Spleen (tissue), 11 donors: ENCODE measurements at regions not wholly inside any gene's neighbourhood (a gene's known extent, or its start where the extent isn't known, plus 50 kb on each side); places are given as distances from the start of the nearest gene placed in this dataset.

Experiments
- DNase-seq: peaks from one replicate; pipeline ENCODE4 v3.0.0-alpha.2; 2020
- H3K27ac ChIP-seq, 8 donors: fragments of 200-600 bp; sonication (generic) in 7 of 8; 1 replicate in 4 of 8; 2 replicates in 4 of 8; pipeline versions ENCODE4 v1.5.0 to v1.8.0; 2016 to 2021; ENCODE audit warnings: inconsistent platforms in 4 of 8, mild to moderate bottlenecking in 4 of 8, moderate library complexity in 1 of 8
- H3K27me3 ChIP-seq, 7 donors: fragments of 200-600 bp; sonication (generic) in 6 of 7; replicated peaks in 1 of 7; 1 replicate in 4 of 7; 2 replicates in 3 of 7; pipeline versions ENCODE4 v1.5.0 to v1.8.0; 2016 to 2021; ENCODE audit warnings: inconsistent platforms in 3 of 7, mild to moderate bottlenecking in 1 of 7
- H3K36me3 ChIP-seq, 6 donors: fragments of 200-600 bp; sonication (generic) in 5 of 6; 1 replicate in 4 of 6; 2 replicates in 2 of 6; pipeline versions ENCODE4 v1.5.0 to v1.8.0; 2016 to 2021; ENCODE audit warnings: inconsistent platforms in 2 of 6
- H3K4me1 ChIP-seq, 6 donors: fragments of 200-600 bp; sonication (generic) in 5 of 6; 1 replicate in 3 of 6; 2 replicates in 3 of 6; pipeline versions ENCODE4 v1.5.0 to v1.8.0; 2016 to 2021; ENCODE audit warnings: inconsistent platforms in 3 of 6
- H3K4me3 ChIP-seq, 8 donors: fragments of 200-600 bp; sonication (generic) in 7 of 8; 1 replicate in 4 of 8; 2 replicates in 4 of 8; pipeline versions ENCODE4 v1.5.0 to v1.8.0; 2016 to 2021; ENCODE audit warnings: inconsistent platforms in 4 of 8, mild to moderate bottlenecking in 4 of 8, moderate library complexity in 2 of 8
- H3K9me3 ChIP-seq, 8 donors: fragments of 200-600 bp; sonication (generic) in 7 of 8; 1 replicate in 4 of 8; 2 replicates in 4 of 8; pipeline versions ENCODE4 v1.5.0 to v1.8.0; 2016 to 2021; ENCODE audit warnings: inconsistent platforms in 4 of 8
- POLR2A ChIP-seq, 3 donors: fragments of 450-650 bp; IDR thresholded peaks; one replicate each; pipeline ENCODE4 v1.5.1; 2017; ENCODE audit warnings: antibody characterized with exemption in 3 of 3, mild to moderate bottlenecking in 1 of 3
- POLR2AphosphoS5 ChIP-seq, 3 donors: sonication (generic); formaldehyde crosslinking; IDR thresholded peaks; one replicate each; pipeline ENCODE4 v1.5.1; 2017; ENCODE audit warnings: antibody characterized with exemption in 3 of 3
- WGBS, 5 donors: extraction: QIAGEN DNeasy Blood & Tissue Kit in 3 of 5; methylation state at CpG; one replicate each; pipeline versions ENCODE4 v1.1.5 to v1.1.7; 2013 to 2018; 5-methylcytosine and 5-hydroxymethylcytosine counted together
- intact Hi-C: fragments of 100-400 bp; cut with DNase I; formaldehyde crosslinking; loops from one replicate; pipeline ENCODE4 v1.15.0; 2023; ENCODE audit warnings: low total_unique reads
- TF ChIP-seq, protein P1 (sequence below), 11 experiments: fragments of 200-600 bp in 7 of 11; fragments of 450-650 bp in 4 of 11; sonication (generic) in 4 of 11; IDR thresholded peaks in 8 of 11; conservative IDR thresholded peaks in 3 of 11; 1 replicate in 7 of 11; 2 replicates in 4 of 11; pipeline versions ENCODE4 v1.4.0 to v1.8.0; 2016 to 2021; ENCODE audit warnings: antibody characterized with exemption in 11 of 11, inconsistent platforms in 4 of 11, mild to moderate bottlenecking in 1 of 11
- donor health status: healthy with polysubstance abuse.
- donor health status: DM: no; HTN: no; CAD: no; lungs with moderate emphysema.
- donor health status: DM: no; HTN: no; CAD: no.
- donor health status: Bipolar disorder and iron deficiency.
- donor health status: healthy.
- donor health status: DM: no; HTN: no; CAD: no.
- donor health status: DM: yes; HTN: yes; CAD: no.

GRCh38 chr2:176845718-176846117 is 366.9 kb upstream of the HNRNPA3 start:
- Histone ChIP-seq H3K4me3 (no peak overlapping the region), H3K36me3 (no peaks in the 10 kb centered on the region), H3K27me3 (peaks cover 0 to 4% (median 0%) of the 10 kb centered on the region in 7 donors), H3K4me1 (no peaks in the 10 kb centered on the region), H3K9me3 (no peaks in the 10 kb centered on the region), H3K27ac (peak overlapping the region in 3 of 8 donors; percentile 5 to 17 (median 16))
- no peak for DNase-seq
- WGBS, 5 donors: 62 to 84% (median 72%) methylated on average over 2 of the region's 2 CpGs
- TF ChIP-seq POLR2A (IDR thresholded peaks at IDR 0.05): no peak
- TF ChIP-seq, protein P1, sequence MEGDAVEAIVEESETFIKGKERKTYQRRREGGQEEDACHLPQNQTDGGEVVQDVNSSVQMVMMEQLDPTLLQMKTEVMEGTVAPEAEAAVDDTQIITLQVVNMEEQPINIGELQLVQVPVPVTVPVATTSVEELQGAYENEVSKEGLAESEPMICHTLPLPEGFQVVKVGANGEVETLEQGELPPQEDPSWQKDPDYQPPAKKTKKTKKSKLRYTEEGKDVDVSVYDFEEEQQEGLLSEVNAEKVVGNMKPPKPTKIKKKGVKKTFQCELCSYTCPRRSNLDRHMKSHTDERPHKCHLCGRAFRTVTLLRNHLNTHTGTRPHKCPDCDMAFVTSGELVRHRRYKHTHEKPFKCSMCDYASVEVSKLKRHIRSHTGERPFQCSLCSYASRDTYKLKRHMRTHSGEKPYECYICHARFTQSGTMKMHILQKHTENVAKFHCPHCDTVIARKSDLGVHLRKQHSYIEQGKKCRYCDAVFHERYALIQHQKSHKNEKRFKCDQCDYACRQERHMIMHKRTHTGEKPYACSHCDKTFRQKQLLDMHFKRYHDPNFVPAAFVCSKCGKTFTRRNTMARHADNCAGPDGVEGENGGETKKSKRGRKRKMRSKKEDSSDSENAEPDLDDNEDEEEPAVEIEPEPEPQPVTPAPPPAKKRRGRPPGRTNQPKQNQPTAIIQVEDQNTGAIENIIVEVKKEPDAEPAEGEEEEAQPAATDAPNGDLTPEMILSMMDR (IDR thresholded peaks at IDR 0.05 in 8 of 11, conservative IDR thresholded peaks at IDR 0.05 in 3 of 11): no peak
- no peak for TF ChIP-seq POLR2AphosphoS5 (IDR thresholded peaks at IDR 0.05)
- intact Hi-C loops: no loop called here

DNA sequence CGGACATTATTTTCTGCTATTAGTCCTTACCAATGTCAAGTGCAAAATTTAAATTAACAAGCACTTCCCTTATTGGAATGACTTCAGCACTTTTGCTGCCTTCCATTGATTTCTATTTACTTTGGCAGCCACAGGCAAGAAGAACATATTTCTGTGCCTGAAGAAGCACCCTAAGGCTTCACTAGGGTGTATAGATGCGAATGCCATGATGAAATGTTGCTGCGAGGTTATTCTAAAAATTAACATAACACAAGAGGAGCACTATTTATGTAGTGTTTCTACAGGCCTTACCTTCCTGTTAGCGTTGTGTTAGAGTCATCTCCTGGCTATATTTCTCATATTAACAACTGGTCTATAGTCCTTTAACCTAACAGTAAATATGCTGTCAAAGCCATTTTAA is 365.0 kb upstream of the HNRNPA3 start:
- Histone ChIP-seq H3K4me1 (peaks cover 0 to 8% (median 0%) of the 10 kb centered on the region in 6 donors), H3K27me3 (peaks cover 0 to 4% (median 0%) of the 10 kb centered on the region in 7 donors), H3K36me3 (no peaks in the 10 kb centered on the region), H3K9me3 (no peaks in the 10 kb centered on the region), H3K4me3 (no peak overlapping the region), H3K27ac (no peak overlapping the region)
- DNase-seq: no peak
- intact Hi-C loops: no loop called here
- TF ChIP-seq POLR2A (IDR thresholded peaks at IDR 0.05) (no peak), POLR2AphosphoS5 (IDR thresholded peaks at IDR 0.05) (no peak)
- TF ChIP-seq, protein P1 (IDR thresholded peaks at IDR 0.05 in 8 of 11, conservative IDR thresholded peaks at IDR 0.05 in 3 of 11): no peak
- 68 to 91% (median 86%) methylated on average over 4 of the region's 4 CpGs for WGBS, 5 donors

DNA sequence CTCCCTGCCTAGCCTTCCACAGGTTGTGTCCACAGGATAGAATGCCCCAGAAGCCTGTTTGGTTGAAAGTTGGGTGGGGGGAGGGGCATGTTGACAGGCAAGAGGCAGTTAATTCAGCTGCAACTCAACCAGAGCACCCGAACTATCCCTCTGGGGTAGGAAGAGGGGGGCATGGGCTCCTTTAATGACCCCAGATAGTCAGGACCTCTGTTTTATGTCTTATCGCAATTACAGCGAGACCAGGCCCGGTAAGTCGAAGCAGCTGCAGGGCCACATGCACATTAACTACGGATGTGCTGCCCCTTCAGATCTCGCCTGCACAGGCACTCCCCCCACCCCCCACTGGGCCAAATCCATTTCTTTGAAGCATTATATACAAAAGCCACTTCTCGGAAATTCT is 363.8 kb upstream of the HNRNPA3 start:
- peaks cover 0 to 17% (median 0%) of the 10 kb centered on the region in 6 donors for H3K4me1 ChIP-seq
- H3K4me3 ChIP-seq: no peak overlapping the region
- no peak for DNase-seq
- no peaks in the 10 kb centered on the region for H3K36me3 ChIP-seq
- no peaks in the 10 kb centered on the region for H3K27me3 ChIP-seq
- no peaks in the 10 kb centered on the region for H3K9me3 ChIP-seq
- no peak overlapping the region for H3K27ac ChIP-seq
- WGBS, 5 donors: 84 to 97% (median 90%) methylated on average over 8 of the region's 8 CpGs
- intact Hi-C loops: no loop called here
- TF ChIP-seq POLR2A (IDR thresholded peaks at IDR 0.05) (no peak), POLR2AphosphoS5 (IDR thresholded peaks at IDR 0.05) (no peak)
- TF ChIP-seq, protein P1 (IDR thresholded peaks at IDR 0.05 in 8 of 11, conservative IDR thresholded peaks at IDR 0.05 in 3 of 11): no peak

- intact Hi-C loops: no loop called here
- no peak for DNase-seq
- no peaks in the 10 kb centered on the region for H3K9me3 ChIP-seq
- H3K4me3 ChIP-seq: no peak overlapping the region
- TF ChIP-seq, protein P1 (IDR thresholded peaks at IDR 0.05 in 8 of 11, conservative IDR thresholded peaks at IDR 0.05 in 3 of 11): no peak
- TF ChIP-seq POLR2AphosphoS5 (IDR thresholded peaks at IDR 0.05): no peak
- TF ChIP-seq POLR2A (IDR thresholded peaks at IDR 0.05): no peak
- H3K27ac ChIP-seq: no peak overlapping the region
- H3K27me3 ChIP-seq: no peaks in the 10 kb centered on the region
- WGBS, 5 donors: 94 to 98% (median 96%) methylated on average over 2 of the region's 2 CpGs
- no peaks in the 10 kb centered on the region for H3K36me3 ChIP-seq
- H3K4me1 ChIP-seq: peaks cover 0 to 18% (median 0%) of the 10 kb centered on the region in 6 donors
Measured at GRCh38 chr2:176851200-176851888, 361.2 kb upstream of the HNRNPA3 start.
